HEK293 (cell line): ENCODE measurements at regions not wholly inside any gene's neighbourhood (a gene's known extent, or its start where the extent isn't known, plus 50 kb on each side); places are given as distances from the start of the nearest gene placed in this dataset.

Experiments
- CTCF ChIA-PET: fragments of 350-600 bp; formaldehyde crosslinking; extraction: SDS; loops from one replicate; lab custom pipeline; 2021; ENCODE audit warnings: antibody characterized with exemption; lab: Yijun Ruan, JAX
- POLR2A ChIA-PET: fragments of 300-600 bp; formaldehyde crosslinking; extraction: SDS; loops from one replicate; lab custom pipeline; 2020; ENCODE audit warnings: antibody characterized with exemption, inconsistent platforms; lab: Yijun Ruan, JAX
- H3K27ac ChIP-seq: fragments of 200-500 bp; sonication (Bioruptor generic); 2 replicates; pipeline ENCODE4 v1.5.1; 2014; ENCODE audit warnings: low read depth, low read length, control low read depth, inconsistent platforms; ENCODE audit errors: extremely low read depth
- H3K36me3 ChIP-seq, 2 experiments: fragments of 200-500 bp in 1 of 2; sonication (Bioruptor generic) in 1 of 2; 1 replicate in 1 of 2; 2 replicates in 1 of 2; pipeline ENCODE4 v1.5.1; 2014 to 2017; ENCODE audit warnings: inconsistent platforms in 2 of 2, low read length in 2 of 2; ENCODE audit not compliant: control insufficient read depth in 2 of 2, insufficient read depth in 1 of 2
- H3K4me1 ChIP-seq: fragments of 200-500 bp; sonication (Bioruptor generic); 2 replicates; pipeline ENCODE4 v1.5.1; 2014; ENCODE audit warnings: mild to moderate bottlenecking, low read length, inconsistent platforms; ENCODE audit not compliant: control insufficient read depth, insufficient read depth
- H3K4me3 ChIP-seq: 2 replicates; pipeline ENCODE4 v1.5.1; 2011; ENCODE audit warnings: low read depth, mild to moderate bottlenecking, control low read depth, low read length, moderate library complexity
- H3K9me3 ChIP-seq: fragments of 200-500 bp; sonication (Bioruptor generic); 2 replicates; pipeline ENCODE4 v1.5.1; 2014; ENCODE audit warnings: low read depth, low read length, inconsistent platforms; ENCODE audit not compliant: control insufficient read depth, insufficient read depth
- HOXC10 ChIP-seq: sonication (generic); formaldehyde crosslinking; IDR thresholded peaks from 2 replicates; pipeline ENCODE4 v1.8.1; 2023; ENCODE audit warnings: mild to moderate bottlenecking, missing genetic modification reagents
- KLF8 ChIP-seq: fragments of 450-650 bp; formaldehyde crosslinking; IDR thresholded peaks from 2 replicates; pipeline ENCODE4 v1.5.1; 2016; ENCODE audit warnings: missing biosample characterization, missing genetic modification characterization
- MYNN ChIP-seq: fragments of 450-650 bp; formaldehyde crosslinking; IDR thresholded peaks from 2 replicates; pipeline ENCODE4 v1.5.1; 2016; ENCODE audit warnings: missing biosample characterization, missing genetic modification characterization, borderline replicate concordance
- TRIM28 ChIP-seq: IDR thresholded peaks from 2 replicates; pipeline ENCODE4 v1.6.1; 2011; ENCODE audit warnings: low read length, control low read depth, borderline replicate concordance
- ZFP69B ChIP-seq: fragments of 450-650 bp; formaldehyde crosslinking; IDR thresholded peaks from 2 replicates; pipeline ENCODE4 v1.5.1; 2016; ENCODE audit warnings: missing biosample characterization, missing genetic modification characterization
- ZIC2 ChIP-seq: fragments of 450-650 bp; formaldehyde crosslinking; IDR thresholded peaks from 2 replicates; pipeline ENCODE4 v1.5.1; 2016; ENCODE audit warnings: missing biosample characterization, missing genetic modification characterization
- ZNF114 ChIP-seq: fragments of 450-650 bp; formaldehyde crosslinking; IDR thresholded peaks from 2 replicates; pipeline ENCODE4 v1.5.0; 2017; ENCODE audit warnings: missing biosample characterization, missing genetic modification characterization
- ZNF174 ChIP-seq: fragments of 450-650 bp; formaldehyde crosslinking; IDR thresholded peaks from 2 replicates; pipeline ENCODE4 v1.5.0; 2017; ENCODE audit warnings: missing biosample characterization, mild to moderate bottlenecking, missing genetic modification characterization
- ZNF266 ChIP-seq: fragments of 450-650 bp; formaldehyde crosslinking; IDR thresholded peaks from 2 replicates; pipeline ENCODE4 v1.5.1; 2016; ENCODE audit warnings: missing biosample characterization, missing genetic modification characterization, low read depth
- ZNF274 ChIP-seq, 2 experiments: fragments of 200-500 bp in 1 of 2; fragments of 450-650 bp in 1 of 2; sonication (Bioruptor generic) in 1 of 2; formaldehyde crosslinking in 1 of 2; IDR thresholded peaks; 2 replicates each; pipeline versions ENCODE4 v1.5.1 to v1.6.1; 2014 to 2016; ENCODE audit warnings: borderline replicate concordance in 1 of 2, inconsistent platforms in 1 of 2, low read length in 1 of 2, missing biosample characterization in 1 of 2, missing genetic modification characterization in 1 of 2
- ZNF311 ChIP-seq: fragments of 450-650 bp; formaldehyde crosslinking; IDR thresholded peaks from 2 replicates; pipeline ENCODE4 v1.5.1; 2017; ENCODE audit warnings: missing biosample characterization, missing genetic modification characterization, borderline replicate concordance
- ZNF335 ChIP-seq: fragments of 450-650 bp; formaldehyde crosslinking; conservative IDR thresholded peaks from 2 replicates; pipeline ENCODE4 v1.5.1; 2016; ENCODE audit warnings: missing biosample characterization, missing genetic modification characterization
- ZNF37A ChIP-seq: fragments of 450-650 bp; IDR thresholded peaks from 2 replicates; pipeline ENCODE4 v1.5.1; 2018; ENCODE audit warnings: missing biosample characterization, missing genetic modification characterization
- ZNF391 ChIP-seq: fragments of 450-650 bp; formaldehyde crosslinking; IDR thresholded peaks from 2 replicates; pipeline ENCODE4 v1.5.1; 2016; ENCODE audit warnings: low read depth, missing biosample characterization, missing genetic modification characterization, borderline replicate concordance
- ZNF596 ChIP-seq: fragments of 450-650 bp; IDR thresholded peaks from 2 replicates; pipeline ENCODE4 v1.5.0; 2018; ENCODE audit warnings: missing biosample characterization, mild to moderate bottlenecking, missing genetic modification characterization, moderate library complexity
- ZNF600 ChIP-seq: fragments of 450-650 bp; formaldehyde crosslinking; IDR thresholded peaks from 2 replicates; pipeline ENCODE4 v1.5.1; 2016; ENCODE audit warnings: missing biosample characterization, missing genetic modification characterization
- ZNF677 ChIP-seq: fragments of 450-650 bp; IDR thresholded peaks from 2 replicates; pipeline ENCODE4 v1.5.0; 2018; ENCODE audit warnings: missing biosample characterization, mild to moderate bottlenecking, missing genetic modification characterization, moderate library complexity
- ZNF701 ChIP-seq: fragments of 450-650 bp; formaldehyde crosslinking; IDR thresholded peaks from 2 replicates; pipeline ENCODE4 v1.5.1; 2016; ENCODE audit warnings: missing biosample characterization, missing genetic modification characterization
- TF ChIP-seq, protein P1 (sequence below): fragments of 450-650 bp; formaldehyde crosslinking; IDR thresholded peaks from 2 replicates; pipeline ENCODE4 v1.5.1; 2016; ENCODE audit warnings: missing biosample characterization, missing genetic modification characterization, borderline replicate concordance
- TF ChIP-seq, protein P2 (sequence below): fragments of 450-650 bp; formaldehyde crosslinking; IDR thresholded peaks from 2 replicates; pipeline ENCODE4 v1.5.1; 2016; ENCODE audit warnings: missing biosample characterization, missing genetic modification characterization
- TF ChIP-seq, protein P3 (sequence below): fragments of 450-650 bp; formaldehyde crosslinking; IDR thresholded peaks from 2 replicates; pipeline ENCODE4 v1.5.1; 2016; ENCODE audit warnings: missing biosample characterization, missing genetic modification characterization

DNA sequence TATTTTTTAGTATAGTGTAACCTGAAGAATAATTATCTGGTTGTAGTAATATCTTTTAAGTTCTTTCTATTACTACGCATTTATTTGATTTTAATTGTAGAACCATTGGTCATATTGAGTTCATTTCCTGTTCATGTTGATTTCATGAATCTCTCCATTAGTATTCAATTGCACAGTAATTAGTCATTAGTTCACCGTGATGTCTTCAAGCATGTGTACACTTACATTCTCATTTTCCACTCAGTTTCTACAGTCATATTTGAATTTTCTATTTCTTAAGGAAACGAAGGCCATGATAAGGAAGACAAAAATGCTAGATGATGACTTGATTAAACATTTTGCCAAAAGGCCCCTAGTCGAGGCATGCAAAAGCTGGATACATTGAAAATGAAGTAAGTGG lies 333.7 kb upstream of the FANCL start:
- Histone ChIP-seq H3K4me3 (no peak overlapping the region), H3K9me3 (no peaks in the 10 kb centered on the region), H3K4me1 (no peaks in the 10 kb centered on the region), H3K36me3 (no peaks in the 10 kb centered on the region), H3K27ac (no peak overlapping the region)
- CTCF ChIA-PET: interaction anchor here (0.9 to 1.2 kb wide), 2 partner anchors 110 to 114 kb away, joined by 3 read pairs; no protein-coding TSS in a partner anchor
- TF ChIP-seq TRIM28: no peak
- TF ChIP-seq, protein P1, sequence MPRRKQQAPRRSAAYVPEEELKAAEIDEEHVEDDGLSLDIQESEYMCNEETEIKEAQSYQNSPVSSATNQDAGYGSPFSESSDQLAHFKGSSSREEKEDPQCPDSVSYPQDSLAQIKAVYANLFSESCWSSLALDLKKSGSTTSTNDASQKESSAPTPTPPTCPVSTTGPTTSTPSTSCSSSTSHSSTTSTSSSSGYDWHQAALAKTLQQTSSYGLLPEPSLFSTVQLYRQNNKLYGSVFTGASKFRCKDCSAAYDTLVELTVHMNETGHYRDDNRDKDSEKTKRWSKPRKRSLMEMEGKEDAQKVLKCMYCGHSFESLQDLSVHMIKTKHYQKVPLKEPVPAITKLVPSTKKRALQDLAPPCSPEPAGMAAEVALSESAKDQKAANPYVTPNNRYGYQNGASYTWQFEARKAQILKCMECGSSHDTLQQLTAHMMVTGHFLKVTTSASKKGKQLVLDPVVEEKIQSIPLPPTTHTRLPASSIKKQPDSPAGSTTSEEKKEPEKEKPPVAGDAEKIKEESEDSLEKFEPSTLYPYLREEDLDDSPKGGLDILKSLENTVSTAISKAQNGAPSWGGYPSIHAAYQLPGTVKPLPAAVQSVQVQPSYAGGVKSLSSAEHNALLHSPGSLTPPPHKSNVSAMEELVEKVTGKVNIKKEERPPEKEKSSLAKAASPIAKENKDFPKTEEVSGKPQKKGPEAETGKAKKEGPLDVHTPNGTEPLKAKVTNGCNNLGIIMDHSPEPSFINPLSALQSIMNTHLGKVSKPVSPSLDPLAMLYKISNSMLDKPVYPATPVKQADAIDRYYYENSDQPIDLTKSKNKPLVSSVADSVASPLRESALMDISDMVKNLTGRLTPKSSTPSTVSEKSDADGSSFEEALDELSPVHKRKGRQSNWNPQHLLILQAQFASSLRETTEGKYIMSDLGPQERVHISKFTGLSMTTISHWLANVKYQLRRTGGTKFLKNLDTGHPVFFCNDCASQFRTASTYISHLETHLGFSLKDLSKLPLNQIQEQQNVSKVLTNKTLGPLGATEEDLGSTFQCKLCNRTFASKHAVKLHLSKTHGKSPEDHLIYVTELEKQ (tag by site-specific recombination): no peak
- no peak for TF ChIP-seq KLF8
- TF ChIP-seq ZNF311 (tag by site-specific recombination): no peak
- no peak for TF ChIP-seq ZNF600
- POLR2A ChIA-PET: no interaction called here

DNA sequence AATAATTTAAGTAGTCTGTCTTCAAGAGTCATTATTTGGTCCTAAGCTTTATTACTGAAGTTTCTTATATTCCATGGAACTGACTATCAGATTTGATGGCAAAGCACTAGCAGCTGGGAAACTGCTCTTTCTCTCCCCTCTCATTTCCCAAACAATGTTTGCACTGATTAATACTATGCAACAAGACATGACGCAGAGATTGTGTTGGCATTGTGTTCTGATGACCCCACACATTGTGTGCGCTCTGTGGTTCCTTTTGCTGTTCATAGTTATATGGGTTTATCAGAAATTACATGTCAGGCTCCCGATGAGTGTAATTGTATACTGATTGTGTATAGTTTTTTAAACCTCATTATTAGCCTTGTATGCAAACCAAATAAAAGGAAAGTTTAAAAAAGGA lies 331.6 kb upstream of the FANCL start:
- no peak for TF ChIP-seq ZNF37A (tag by site-specific recombination)
- no peak for TF ChIP-seq MYNN (tag by site-specific recombination)
- TF ChIP-seq, protein P2, sequence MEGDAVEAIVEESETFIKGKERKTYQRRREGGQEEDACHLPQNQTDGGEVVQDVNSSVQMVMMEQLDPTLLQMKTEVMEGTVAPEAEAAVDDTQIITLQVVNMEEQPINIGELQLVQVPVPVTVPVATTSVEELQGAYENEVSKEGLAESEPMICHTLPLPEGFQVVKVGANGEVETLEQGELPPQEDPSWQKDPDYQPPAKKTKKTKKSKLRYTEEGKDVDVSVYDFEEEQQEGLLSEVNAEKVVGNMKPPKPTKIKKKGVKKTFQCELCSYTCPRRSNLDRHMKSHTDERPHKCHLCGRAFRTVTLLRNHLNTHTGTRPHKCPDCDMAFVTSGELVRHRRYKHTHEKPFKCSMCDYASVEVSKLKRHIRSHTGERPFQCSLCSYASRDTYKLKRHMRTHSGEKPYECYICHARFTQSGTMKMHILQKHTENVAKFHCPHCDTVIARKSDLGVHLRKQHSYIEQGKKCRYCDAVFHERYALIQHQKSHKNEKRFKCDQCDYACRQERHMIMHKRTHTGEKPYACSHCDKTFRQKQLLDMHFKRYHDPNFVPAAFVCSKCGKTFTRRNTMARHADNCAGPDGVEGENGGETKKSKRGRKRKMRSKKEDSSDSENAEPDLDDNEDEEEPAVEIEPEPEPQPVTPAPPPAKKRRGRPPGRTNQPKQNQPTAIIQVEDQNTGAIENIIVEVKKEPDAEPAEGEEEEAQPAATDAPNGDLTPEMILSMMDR (tag by site-specific recombination): no peak
- TF ChIP-seq, protein P3, sequence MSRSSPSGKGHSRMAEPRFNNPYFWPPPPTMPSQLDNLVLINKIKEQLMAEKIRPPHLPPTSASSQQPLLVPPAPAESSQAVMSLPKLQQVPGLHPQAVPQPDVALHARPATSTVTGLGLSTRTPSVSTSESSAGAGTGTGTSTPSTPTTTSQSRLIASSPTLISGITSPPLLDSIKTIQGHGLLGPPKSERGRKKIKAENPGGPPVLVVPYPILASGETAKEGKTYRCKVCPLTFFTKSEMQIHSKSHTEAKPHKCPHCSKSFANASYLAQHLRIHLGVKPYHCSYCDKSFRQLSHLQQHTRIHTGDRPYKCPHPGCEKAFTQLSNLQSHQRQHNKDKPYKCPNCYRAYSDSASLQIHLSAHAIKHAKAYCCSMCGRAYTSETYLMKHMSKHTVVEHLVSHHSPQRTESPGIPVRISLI: no peak
- TF ChIP-seq ZNF677 (tag by site-specific recombination): no peak
- TF ChIP-seq ZNF114 (tag by site-specific recombination): no peak
- TF ChIP-seq ZNF596 (tag by site-specific recombination): no peak
- TF ChIP-seq HOXC10 (CRISPR knock-in tag): no peak
- no peak for TF ChIP-seq ZNF266 (tag by site-specific recombination)
- no peak for TF ChIP-seq ZNF335 (tag by site-specific recombination)
- no peak for TF ChIP-seq ZFP69B
- no peak for TF ChIP-seq ZNF274 (IDR thresholded peaks at IDR 0.05; ENCODE audit: low read length)
- no peak for TF ChIP-seq ZNF274 (tag by site-specific recombination; IDR thresholded peaks at IDR 0.05; ENCODE audit: borderline replicate concordance)
- no peak for TF ChIP-seq ZNF701
- no peak for TF ChIP-seq ZNF174 (tag by site-specific recombination)
- no peak for TF ChIP-seq ZNF391 (tag by site-specific recombination)
- no peak for TF ChIP-seq ZIC2 (tag by site-specific recombination)
- TF ChIP-seq, all 188 proteins: peak for 0
- H3K4me3 ChIP-seq: no peak overlapping the region
- no peaks in the 10 kb centered on the region for H3K4me1 ChIP-seq
- POLR2A ChIA-PET: no interaction called here
- no peaks in the 10 kb centered on the region for H3K36me3 ChIP-seq
- H3K27ac ChIP-seq: no peak overlapping the region
- H3K9me3 ChIP-seq: no peaks in the 10 kb centered on the region
- CTCF ChIA-PET: interaction anchor here (1.1 to 1.8 kb wide), 3 partner anchors 27 to 190 kb away, joined by 3 to 9 read pairs (median 5); no protein-coding TSS in a partner anchor
